ENCODE measurements at regions not wholly inside any gene's neighbourhood (a gene's known extent, or its start where the extent isn't known, plus 50 kb on each side); places are given as distances from the start of the nearest gene placed in this dataset.
"Not testable (repeated sequence)": the region's sequence is repeated elsewhere in the genome, so short reads cannot be mapped to it uniquely, and the experiment has no call there.

DNA sequence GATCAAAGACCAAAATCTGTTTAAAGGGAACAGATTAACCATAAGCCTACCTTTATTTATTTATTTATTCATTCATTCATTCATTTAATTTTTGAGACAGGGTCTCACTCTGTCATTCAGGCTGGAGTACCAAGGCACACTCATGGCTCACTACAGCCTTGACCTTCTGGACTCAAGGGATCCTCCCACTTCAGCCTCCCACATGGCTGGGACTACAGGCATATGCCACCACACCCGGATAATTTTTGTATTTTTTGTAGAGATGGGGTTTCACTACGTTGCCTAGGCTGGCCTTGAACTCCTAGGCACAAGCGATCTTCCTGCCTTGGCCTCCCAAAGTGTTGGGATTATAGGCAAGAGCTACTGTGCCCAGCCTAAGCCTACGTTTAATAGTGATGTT, 338.3 kb downstream of the SRGAP2C start:
- TF ChIP-seq, protein P1, sequence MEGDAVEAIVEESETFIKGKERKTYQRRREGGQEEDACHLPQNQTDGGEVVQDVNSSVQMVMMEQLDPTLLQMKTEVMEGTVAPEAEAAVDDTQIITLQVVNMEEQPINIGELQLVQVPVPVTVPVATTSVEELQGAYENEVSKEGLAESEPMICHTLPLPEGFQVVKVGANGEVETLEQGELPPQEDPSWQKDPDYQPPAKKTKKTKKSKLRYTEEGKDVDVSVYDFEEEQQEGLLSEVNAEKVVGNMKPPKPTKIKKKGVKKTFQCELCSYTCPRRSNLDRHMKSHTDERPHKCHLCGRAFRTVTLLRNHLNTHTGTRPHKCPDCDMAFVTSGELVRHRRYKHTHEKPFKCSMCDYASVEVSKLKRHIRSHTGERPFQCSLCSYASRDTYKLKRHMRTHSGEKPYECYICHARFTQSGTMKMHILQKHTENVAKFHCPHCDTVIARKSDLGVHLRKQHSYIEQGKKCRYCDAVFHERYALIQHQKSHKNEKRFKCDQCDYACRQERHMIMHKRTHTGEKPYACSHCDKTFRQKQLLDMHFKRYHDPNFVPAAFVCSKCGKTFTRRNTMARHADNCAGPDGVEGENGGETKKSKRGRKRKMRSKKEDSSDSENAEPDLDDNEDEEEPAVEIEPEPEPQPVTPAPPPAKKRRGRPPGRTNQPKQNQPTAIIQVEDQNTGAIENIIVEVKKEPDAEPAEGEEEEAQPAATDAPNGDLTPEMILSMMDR (IDR thresholded peaks at IDR 0.05; ENCODE audit: borderline replicate concordance, extremely low read depth, low read length, poor library complexity, severe bottlenecking) = not testable (repeated sequence)
- TF ChIP-seq EZH2 (IDR thresholded peaks at IDR 0.05; ENCODE audit: borderline replicate concordance, low read depth, low read length, severe bottlenecking) = not testable (repeated sequence)
